Left hindlimb (tissue), 1 donor: ENCODE measurements at regions not wholly inside any gene's neighbourhood (a gene's known extent, or its start where the extent isn't known, plus 50 kb on each side); places are given as distances from the start of the nearest gene placed in this dataset.
"Not testable (repeated sequence)": the region's sequence is repeated elsewhere in the genome, so short reads cannot be mapped to it uniquely, and the experiment has no call there.

Experiments used
- DNase-seq: peaks from one replicate; pipeline ENCODE4 v3.0.0-alpha.2; 2018

GRCh38 chr20:51154708-51155690 lies 132.1 kb upstream of the KCNG1 start:
- DNase-seq, result no peak

- DNase-seq, result no peak
Measured at GRCh38 chr20:51153867-51154707, 131.2 kb upstream of the KCNG1 start.

- no peak for DNase-seq
Measured at GRCh38 chr20:51148941-51149340, 126.0 kb upstream of the KCNG1 start.

GRCh38 chr20:51144476-51144875 lies 121.6 kb upstream of the KCNG1 start:
- DNase-seq, result no peak

GRCh38 chr20:51143652-51144051 lies 120.7 kb upstream of the KCNG1 start:
- DNase-seq, result no peak

- no peak for DNase-seq
Measured at GRCh38 chr20:51142448-51142847, 119.5 kb upstream of the KCNG1 start.

- no peak for DNase-seq
Measured at GRCh38 chr20:51140671-51141070, 117.8 kb upstream of the KCNG1 start.

GRCh38 chr20:51139891-51140290 lies 117.0 kb upstream of the KCNG1 start:
- no peak for DNase-seq

GRCh38 chr20:51138576-51138975 lies 115.7 kb upstream of the KCNG1 start:
- no peak for DNase-seq

GRCh38 chr20:51137461-51137860 lies 114.6 kb upstream of the KCNG1 start:
- DNase-seq, result no peak

GRCh38 chr20:51135926-51136715 lies 113.2 kb upstream of the KCNG1 start:
- no peak for DNase-seq

- DNase-seq, result no peak
Measured at GRCh38 chr20:51134405-51134804, 111.5 kb upstream of the KCNG1 start.

- no peak for DNase-seq
Measured at GRCh38 chr20:51132279-51132678, 109.4 kb upstream of the KCNG1 start.

- DNase-seq, result no peak
Measured at GRCh38 chr20:51131811-51132210, 108.9 kb upstream of the KCNG1 start.

GRCh38 chr20:51129147-51129776 lies 106.4 kb upstream of the KCNG1 start:
- no peak for DNase-seq

- DNase-seq, result no peak
Measured at GRCh38 chr20:51128198-51128597, 105.3 kb upstream of the KCNG1 start.

GRCh38 chr20:51127713-51128112 lies 104.8 kb upstream of the KCNG1 start:
- DNase-seq, result no peak

- DNase-seq, result no peak
Measured at GRCh38 chr20:51126337-51126736, 103.4 kb upstream of the KCNG1 start.

GRCh38 chr20:51125780-51126179 lies 102.9 kb upstream of the KCNG1 start:
- DNase-seq, result no peak

- no peak for DNase-seq
Measured at GRCh38 chr20:51125105-51125504, 102.2 kb upstream of the KCNG1 start.

GRCh38 chr20:51123887-51124286 lies 101.0 kb upstream of the KCNG1 start:
- DNase-seq, result not testable (repeated sequence)

GRCh38 chr20:51122931-51123658 lies 100.2 kb upstream of the KCNG1 start:
- no peak for DNase-seq
